Stimulated activated naive CD8-positive, alpha-beta T cell treated with anti-CD3 and anti-CD28 coated beads, Interleukin-15, Interleukin-2, amounts not matched to agents 100 U/mL and 50 U/mL, for 24 hours (primary cell): ENCODE measurements at regions not wholly inside any gene's neighbourhood (a gene's known extent, or its start where the extent isn't known, plus 50 kb on each side); places are given as distances from the start of the nearest gene placed in this dataset.
"Not testable (repeated sequence)": the region's sequence is repeated elsewhere in the genome, so short reads cannot be mapped to it uniquely, and the experiment has no call there.

ENCODE experiments used
- ATAC-seq: fragments of 150-1000 bp; cut with Tn5 transposase; one replicate; pipeline ENCODE4 v1.10.0; 2021
- DNase-seq: peaks from one replicate; pipeline ENCODE4 v3.0.0; 2021

DNA sequence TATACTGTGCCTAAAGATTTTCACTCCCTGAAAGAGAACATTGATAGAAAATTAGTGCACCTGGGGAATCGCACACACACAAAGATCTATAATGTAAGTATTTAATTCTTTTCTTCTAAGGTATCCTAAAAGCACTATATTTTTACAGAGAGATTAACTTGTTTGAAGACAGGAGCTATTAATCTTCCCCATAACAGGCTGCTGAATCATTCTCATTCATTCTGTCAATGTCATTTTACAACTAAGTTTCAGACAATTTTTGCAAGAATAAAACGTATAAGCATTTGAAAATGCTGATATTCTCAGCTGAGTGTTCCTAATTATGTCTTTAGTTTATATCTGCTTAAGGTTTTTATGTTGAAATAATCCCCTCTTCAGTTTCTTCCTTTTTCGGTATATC is 776.7 kb downstream of the NXPH1 start:
- ATAC-seq (no peak), DNase-seq (no peak)

DNA sequence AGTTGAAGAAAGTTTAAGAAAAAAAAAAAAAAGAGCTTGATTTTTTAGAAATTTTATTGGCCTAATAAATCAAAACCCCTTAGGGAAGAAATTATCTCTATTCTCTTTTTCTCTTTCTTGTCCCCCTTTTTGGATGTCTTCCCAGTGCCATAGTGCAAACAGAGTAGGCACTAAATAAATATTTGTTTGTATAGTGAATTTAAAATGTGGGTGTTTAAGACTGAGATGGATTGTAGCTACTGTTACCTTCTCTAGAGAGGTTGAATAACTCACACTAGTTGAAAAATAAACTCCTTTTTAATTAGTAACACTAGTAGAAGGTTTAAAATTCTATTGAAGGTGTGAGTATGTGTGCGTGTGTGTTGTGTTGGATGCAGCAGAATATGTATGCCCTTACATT is 783.8 kb downstream of the NXPH1 start:
- ATAC-seq (no peak), DNase-seq (no peak)

GRCh38 chr7:9226500-9226899 is 793.1 kb downstream of the NXPH1 start:
- no peak for DNase-seq
- ATAC-seq, result no peak

DNA sequence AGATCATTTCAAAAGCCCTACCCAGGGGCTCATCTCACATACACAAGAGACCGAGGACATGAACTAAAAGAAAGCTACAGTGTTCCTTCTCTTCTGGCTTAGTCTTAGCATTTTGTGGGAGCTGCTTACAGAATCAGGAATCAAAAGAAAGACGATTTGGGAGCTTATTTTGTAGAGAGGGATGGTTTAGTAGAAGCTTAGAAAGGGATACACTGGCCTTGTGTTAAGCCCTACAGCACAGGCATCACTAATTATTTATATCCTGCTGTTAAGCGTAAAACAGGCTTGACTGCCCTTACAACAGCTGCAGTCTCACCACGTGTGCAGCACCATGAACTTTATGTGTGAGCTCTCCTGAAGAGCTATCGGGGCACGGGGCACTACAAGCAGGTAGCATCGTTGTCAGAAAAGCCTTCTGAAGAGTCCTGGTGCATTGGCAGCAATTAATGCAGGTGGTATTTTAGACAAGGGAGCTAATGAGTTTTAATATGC is 798.3 kb downstream of the NXPH1 start:
- DNase-seq, result no peak
- ATAC-seq, result no peak

DNA sequence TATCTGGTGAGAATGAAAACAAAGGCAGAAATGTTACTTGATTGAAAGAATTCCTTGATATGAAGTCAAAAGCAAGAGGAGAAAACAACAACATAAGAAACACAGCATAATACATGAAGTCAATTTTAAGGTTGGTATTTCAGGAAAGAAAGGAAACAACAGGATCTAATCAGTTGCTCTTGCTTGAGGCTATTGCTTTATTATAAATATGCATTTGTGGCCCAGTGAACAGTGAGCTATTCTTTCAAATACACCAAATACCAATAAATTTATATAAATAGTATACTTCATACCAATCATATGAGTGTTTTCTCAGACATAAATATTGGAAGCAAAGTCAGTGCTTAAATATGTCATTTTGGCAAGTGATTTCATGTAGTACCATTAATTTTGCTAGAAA is 806.6 kb downstream of the NXPH1 start:
- ATAC-seq (no peak), DNase-seq (no peak)

DNA sequence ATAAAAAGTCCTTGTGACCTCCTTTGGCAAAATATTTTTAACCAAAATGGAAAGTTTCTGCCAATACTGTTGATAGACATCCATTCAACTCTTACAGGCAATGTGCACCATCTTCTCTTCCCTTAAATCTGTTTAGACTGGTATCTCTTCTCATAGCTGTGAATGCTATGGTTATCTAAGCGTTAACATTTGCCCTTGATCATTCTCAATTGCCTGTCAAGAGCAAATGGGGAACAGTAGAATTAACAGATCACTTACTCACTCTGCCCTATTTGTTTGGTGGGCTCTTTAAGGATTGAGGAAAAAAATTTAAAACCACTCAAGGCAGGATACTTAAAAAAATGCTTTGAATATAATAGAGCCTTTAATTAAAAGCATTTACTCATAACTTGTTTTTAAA is 808.4 kb downstream of the NXPH1 start:
- ATAC-seq, result no peak
- DNase-seq, result no peak

DNA sequence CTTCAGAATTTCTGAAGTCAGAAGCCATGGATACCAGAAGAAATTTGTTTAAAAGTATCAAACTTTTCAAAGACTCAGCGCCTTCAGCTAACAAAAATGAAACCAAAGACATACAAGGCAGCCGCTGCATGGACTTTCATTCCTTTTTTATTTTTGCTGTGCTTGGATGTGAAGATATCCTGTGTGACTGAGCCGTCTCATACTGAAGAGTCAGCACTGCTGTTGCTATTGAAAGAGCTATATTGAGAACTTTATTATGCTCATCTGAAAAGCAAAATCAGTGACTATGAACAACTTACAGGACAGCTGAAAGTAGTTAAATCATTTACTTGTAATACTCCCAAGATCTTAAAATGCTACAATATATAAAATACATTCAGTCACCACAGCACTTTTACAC is 809.2 kb downstream of the NXPH1 start:
- ATAC-seq, result no peak
- no peak for DNase-seq

DNA sequence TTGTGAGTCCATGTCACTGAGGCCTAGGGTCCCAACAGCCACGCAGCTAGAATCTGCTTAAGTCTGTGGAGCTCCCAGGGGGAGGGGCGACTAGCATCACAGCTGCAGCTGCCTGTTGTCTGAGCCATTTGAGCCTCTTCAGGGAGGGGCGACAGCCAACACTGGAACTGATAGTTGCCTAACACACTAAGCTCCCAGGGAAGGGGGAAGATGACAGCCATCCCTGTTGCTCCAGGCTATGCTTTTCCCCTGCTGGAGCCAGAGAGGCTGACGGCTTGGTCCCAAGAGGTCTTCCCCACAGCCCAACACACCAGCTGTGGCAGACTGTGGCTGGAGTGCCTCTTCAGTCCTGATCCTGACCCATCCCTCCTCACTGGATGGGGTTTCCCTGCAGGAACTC is 817.5 kb downstream of the NXPH1 start:
- ATAC-seq, result no peak
- DNase-seq, result no peak

DNA sequence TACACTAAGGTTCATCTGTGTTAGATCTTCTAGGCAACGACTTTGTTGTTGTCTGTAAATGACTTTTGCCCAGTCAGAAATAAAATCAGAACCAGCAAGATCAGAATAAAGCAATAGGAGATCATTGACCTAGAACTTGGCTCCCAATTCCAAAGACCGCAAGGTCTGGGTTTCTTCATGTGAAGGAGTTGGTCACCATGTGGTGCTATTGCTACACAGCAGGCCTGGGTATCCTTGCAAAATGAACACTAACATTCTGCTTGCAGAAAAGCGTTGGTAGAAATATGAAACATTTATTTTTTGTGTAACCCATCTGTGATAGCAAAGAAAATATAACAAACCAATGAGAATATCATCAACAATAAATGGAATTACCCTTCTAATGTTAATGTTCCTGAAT is 831.0 kb downstream of the NXPH1 start:
- no peak for DNase-seq
- ATAC-seq, result no peak

- no peak for DNase-seq
- ATAC-seq, result no peak
These were observed 846.7 kb downstream of the NXPH1 start for GRCh38 chr7:9280088-9280487.

DNA sequence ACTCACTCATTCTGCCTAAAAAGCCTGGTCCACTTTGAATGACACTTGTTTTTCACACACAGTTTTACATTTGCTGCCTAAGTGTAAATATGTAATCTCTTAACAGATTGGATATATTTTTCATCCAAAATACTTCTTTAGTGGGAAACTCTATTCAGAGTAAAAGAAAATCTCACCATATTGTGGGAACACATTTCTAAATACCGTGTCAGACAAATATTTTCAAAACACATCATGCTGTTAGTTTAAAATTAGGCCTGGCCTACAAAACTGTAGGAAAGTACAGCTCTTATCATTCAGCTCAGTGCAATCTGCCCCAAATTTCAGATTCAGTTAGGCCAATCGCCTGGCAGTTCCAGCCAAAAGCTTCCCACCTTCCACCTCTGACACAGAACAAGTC is 849.8 kb downstream of the NXPH1 start:
- ATAC-seq (no peak), DNase-seq (no peak)

GRCh38 chr7:9302436-9302835 is 869.0 kb downstream of the NXPH1 start:
- ATAC-seq (no peak), DNase-seq (no peak)

- DNase-seq (no peak), ATAC-seq (no peak)
These were observed 873.7 kb downstream of the NXPH1 start for GRCh38 chr7:9307131-9307530.

DNA sequence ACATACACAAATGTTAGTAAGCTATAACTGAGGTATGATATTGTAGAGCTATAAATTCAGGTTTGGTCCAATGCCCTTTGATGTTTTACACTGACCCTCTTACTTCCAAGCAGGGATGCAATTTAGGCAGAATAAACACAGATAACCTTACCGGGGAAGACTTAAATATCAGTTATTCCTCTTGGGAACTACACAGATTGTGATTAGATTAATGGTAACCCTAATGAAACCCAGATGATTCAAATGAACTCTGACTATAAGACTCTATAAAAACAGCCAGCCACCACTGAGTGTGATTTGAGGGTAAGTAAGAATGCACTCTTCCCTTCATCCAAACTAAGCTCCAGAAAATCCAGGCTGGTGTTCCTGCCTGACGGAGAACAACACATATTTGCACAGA is 891.1 kb downstream of the NXPH1 start:
- DNase-seq (no peak), ATAC-seq (no peak)

DNA sequence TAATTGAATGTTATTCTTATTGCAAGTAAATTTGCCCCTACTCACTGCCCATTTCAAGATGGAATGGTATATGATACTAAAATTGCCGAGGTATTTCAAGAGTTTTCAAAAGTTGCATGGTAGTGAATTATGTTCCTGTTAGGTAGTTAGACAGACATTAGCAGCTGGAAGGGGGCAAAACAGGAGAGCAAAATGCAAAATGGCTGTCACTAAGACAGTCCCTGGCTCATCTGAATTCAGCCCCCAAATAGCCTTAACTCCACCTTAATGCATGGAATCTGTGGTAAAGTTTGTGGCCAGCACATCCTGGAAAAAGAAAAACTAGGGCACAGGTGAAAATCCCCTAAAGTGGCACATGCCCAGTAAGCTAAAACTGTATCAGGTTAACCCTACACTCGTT is 894.9 kb downstream of the NXPH1 start:
- ATAC-seq, result no peak
- no peak for DNase-seq

DNA sequence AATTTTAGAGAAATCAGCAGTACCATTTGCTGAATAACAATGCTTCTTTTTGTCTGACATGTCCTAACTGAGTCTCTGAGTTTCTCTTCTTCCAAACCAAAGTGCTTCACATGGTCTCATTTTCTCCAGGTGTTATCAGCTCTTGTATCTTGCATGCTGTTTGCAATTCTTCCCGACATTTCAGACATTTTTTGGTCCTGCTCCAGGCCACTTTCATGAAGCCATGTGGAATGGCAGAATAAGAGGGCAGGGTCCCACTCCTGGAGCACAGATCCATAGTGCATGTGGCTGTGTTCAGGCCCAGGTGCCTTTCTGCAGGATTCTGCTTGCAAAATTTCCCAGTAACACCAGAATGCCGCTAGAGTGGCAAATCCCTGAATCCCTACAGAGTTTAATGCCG is 916.2 kb downstream of the NXPH1 start:
- ATAC-seq, result no peak
- DNase-seq, result no peak

GRCh38 chr7:9391221-9391620 is 957.8 kb downstream of the NXPH1 start:
- no peak for ATAC-seq
- DNase-seq, result no peak

GRCh38 chr7:9391984-9392383 is 958.6 kb downstream of the NXPH1 start:
- no peak for ATAC-seq
- DNase-seq, result no peak

GRCh38 chr7:9404386-9404785 is 971.0 kb downstream of the NXPH1 start:
- ATAC-seq, DNase-seq: not testable (repeated sequence)

DNA sequence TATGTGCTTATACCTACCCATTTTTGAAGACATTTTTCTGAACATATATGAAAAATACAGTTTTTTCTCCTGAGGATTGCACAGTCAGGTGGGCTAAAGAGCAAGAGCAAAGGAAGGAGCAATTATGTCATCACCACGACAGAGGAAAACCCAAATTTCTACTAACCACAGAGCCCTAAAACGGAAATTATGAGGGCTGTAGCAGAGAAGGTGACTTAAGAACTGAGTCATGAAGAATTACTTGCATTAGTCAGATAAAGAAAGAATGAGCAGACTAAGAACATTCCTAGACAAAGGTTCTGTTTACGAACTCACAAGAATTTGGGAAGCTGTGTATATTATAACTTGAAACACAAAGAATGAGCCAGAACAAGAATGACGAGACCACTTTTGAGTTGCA is 974.4 kb downstream of the NXPH1 start:
- no peak for ATAC-seq
- no peak for DNase-seq

DNA sequence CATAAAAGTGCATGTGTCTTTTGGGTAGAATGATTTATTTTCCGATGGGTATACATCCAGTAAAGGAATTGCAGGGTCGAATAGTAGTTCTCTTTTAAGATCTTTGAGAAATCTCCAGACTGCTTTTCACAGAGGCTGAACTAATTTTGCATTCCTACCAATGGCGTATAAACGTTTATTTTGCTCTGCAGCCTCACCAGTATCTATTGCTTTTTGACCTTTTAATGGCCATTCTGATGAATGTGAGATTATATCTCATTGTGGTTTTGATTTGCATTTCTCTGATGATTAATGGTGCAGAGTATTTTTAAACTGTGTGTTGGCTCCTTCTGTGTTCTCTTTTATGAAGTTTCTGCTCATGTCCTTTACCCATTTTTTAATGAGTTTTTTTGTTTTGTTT is 1020.1 kb downstream of the NXPH1 start:
- DNase-seq (no peak), ATAC-seq (no peak)

DNA sequence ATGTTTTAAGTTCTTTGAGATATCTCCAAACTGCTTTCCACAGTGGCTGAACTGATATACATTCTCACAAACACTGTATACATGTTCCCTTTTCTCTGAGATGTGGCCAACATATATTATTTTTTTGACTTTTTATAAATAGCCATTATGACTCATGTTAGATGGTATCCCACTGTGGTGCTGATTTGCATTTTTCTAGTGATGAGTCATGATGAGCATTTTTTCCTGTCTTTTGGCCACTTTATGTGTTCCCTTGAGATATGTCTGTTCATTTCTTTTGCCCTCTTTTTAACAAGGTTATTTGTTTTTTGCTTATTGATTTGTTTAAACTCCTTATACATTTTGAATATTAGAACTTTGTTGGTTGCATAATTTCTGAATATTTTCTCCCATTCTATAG is 1055.1 kb downstream of the NXPH1 start:
- DNase-seq (no peak), ATAC-seq (peak; percentile 43)

DNA sequence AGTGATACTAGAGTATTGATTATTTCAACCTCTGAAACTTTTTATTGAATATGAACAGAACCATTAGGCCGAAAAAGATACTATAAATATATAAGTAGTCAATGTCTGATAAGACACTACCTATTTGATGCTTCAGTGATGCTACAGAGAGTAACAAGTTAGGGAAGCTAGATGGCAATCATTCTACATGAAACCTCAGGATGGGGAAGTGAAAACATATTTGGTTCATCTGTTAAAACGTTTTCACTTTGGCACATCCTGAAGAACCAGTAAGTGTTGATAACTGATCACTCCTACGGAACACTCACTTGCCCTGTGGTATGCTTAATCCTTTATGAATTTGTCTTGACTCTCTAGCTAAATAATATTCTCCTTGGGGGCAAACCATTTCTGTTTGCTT is 1064.9 kb downstream of the NXPH1 start:
- ATAC-seq (no peak), DNase-seq (no peak)

- DNase-seq (no peak), ATAC-seq (no peak)
These were observed 1068.9 kb downstream of the NXPH1 start for GRCh38 chr7:9502269-9502668.

DNA sequence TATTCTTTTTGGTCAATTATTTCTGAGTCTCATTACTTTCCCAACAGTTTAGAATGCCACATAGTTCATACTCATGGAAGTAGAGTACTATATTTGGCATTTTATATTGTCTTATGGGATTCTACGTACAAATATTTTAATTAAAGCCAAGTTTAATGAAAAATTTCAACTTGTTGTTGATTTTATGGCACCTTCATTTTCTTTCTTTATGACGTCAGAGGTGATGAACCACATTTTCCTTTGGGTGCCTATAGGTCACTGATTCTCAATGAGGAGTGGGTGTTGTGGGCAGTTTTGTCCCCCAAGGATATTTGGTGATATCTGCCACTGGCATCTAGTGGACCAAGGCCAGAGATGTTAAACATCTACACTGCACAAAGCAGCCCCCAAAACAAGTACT is 1071.3 kb downstream of the NXPH1 start:
- ATAC-seq (no peak), DNase-seq (no peak)
